Esophagus squamous epithelium (tissue), 5 donors: ENCODE measurements at regions not wholly inside any gene's neighbourhood (a gene's known extent, or its start where the extent isn't known, plus 50 kb on each side); places are given as distances from the start of the nearest gene placed in this dataset.

Source experiments
- DNase-seq: peaks from one replicate; lab custom pipeline; 2025; lab: John Stamatoyannopoulos, UW
- H3K27ac ChIP-seq, 4 donors: fragments of 200-600 bp; sonication (generic); one replicate each; pipeline ENCODE4 v1.5.1; 2016 to 2019; ENCODE audit warnings: mild to moderate bottlenecking in 1 of 4
- H3K27me3 ChIP-seq, 4 donors: fragments of 200-600 bp; sonication (generic); 1 replicate in 3 of 4; 2 replicates in 1 of 4; pipeline versions ENCODE4 v1.5.1 to v1.6.0; 2017 to 2021; ENCODE audit warnings: antibody characterized with exemption in 1 of 4
- H3K36me3 ChIP-seq, 3 donors: fragments of 200-600 bp; sonication (generic); one replicate each; pipeline ENCODE4 v1.5.1; 2016 to 2019
- H3K4me1 ChIP-seq, 3 donors: fragments of 200-600 bp; sonication (generic); one replicate each; pipeline ENCODE4 v1.5.1; 2017 to 2019
- H3K4me3 ChIP-seq, 4 donors: fragments of 200-600 bp; sonication (generic); 1 replicate in 3 of 4; 2 replicates in 1 of 4; pipeline ENCODE4 v1.5.1; 2016 to 2019; ENCODE audit warnings: mild to moderate bottlenecking in 2 of 4, moderate library complexity in 1 of 4
- H3K9me3 ChIP-seq, 3 donors: fragments of 200-600 bp; sonication (generic); one replicate each; pipeline ENCODE4 v1.5.1; 2016 to 2019
- CTCF ChIP-seq, 6 experiments: fragments of 450-650 bp in 4 of 6; fragments of 200-600 bp in 2 of 6; sonication (generic) in 2 of 6; IDR thresholded peaks; one replicate each; pipeline ENCODE4 v1.5.1; 2016 to 2019; ENCODE audit warnings: antibody characterized with exemption in 6 of 6, mild to moderate bottlenecking in 4 of 6, moderate library complexity in 4 of 6
- POLR2A ChIP-seq, 4 donors: fragments of 450-650 bp; IDR thresholded peaks; one replicate each; pipeline ENCODE4 v1.6.1; 2017; ENCODE audit warnings: antibody characterized with exemption in 4 of 4, mild to moderate bottlenecking in 4 of 4, moderate library complexity in 3 of 4
- WGBS, 2 donors: methylation state at CpG; one replicate each; pipeline ENCODE4 v1.1.5; 2018; 5-methylcytosine and 5-hydroxymethylcytosine counted together
- intact Hi-C: fragments of 100-400 bp; cut with DNase I; formaldehyde crosslinking; loops from one replicate; pipeline ENCODE4 v1.15.0; 2022
- donor health status: DM: yes; HTN: yes; CAD: no.

GRCh38 chr2:228374741-228375140 is 193.3 kb upstream of the SPHKAP start:
- Histone ChIP-seq H3K4me3 (no peak overlapping the region), H3K9me3 (peaks cover 0 to 15% (median 0%) of the 10 kb centered on the region in 3 donors), H3K4me1 (no peaks in the 10 kb centered on the region), H3K36me3 (no peaks in the 10 kb centered on the region), H3K27ac (no peak overlapping the region), H3K27me3 (no peaks in the 10 kb centered on the region)
- TF ChIP-seq CTCF (IDR thresholded peaks at IDR 0.05) (no peak), POLR2A (IDR thresholded peaks at IDR 0.05) (no peak)
- DNase-seq: no peak
- WGBS, 2 donors: 53 to 62% methylated on average over 3 of the region's 3 CpGs
- intact Hi-C loops: no loop called here

GRCh38 chr2:228373191-228373590 is 191.7 kb upstream of the SPHKAP start:
- WGBS, 2 donors: 50 to 76% methylated on average over 2 of the region's 2 CpGs
- H3K4me1 ChIP-seq: no peaks in the 10 kb centered on the region
- no peaks in the 10 kb centered on the region for H3K27me3 ChIP-seq
- H3K36me3 ChIP-seq: no peaks in the 10 kb centered on the region
- intact Hi-C loops: no loop called here
- no peak for TF ChIP-seq POLR2A (IDR thresholded peaks at IDR 0.05)
- no peak for TF ChIP-seq CTCF (IDR thresholded peaks at IDR 0.05)
- H3K9me3 ChIP-seq: peaks cover 0 to 15% (median 0%) of the 10 kb centered on the region in 3 donors
- H3K4me3 ChIP-seq: no peak overlapping the region
- no peak for DNase-seq
- no peak overlapping the region for H3K27ac ChIP-seq

GRCh38 chr2:228372212-228372611 is 190.7 kb upstream of the SPHKAP start:
- 90 to 100% methylated on average over 2 of the region's 2 CpGs for WGBS, 2 donors
- no peak for DNase-seq

GRCh38 chr2:228369400-228370031 is 188.0 kb upstream of the SPHKAP start:
- WGBS, 2 donors: 78 to 80% methylated on average over 5 of the region's 5 CpGs
- TF ChIP-seq POLR2A (IDR thresholded peaks at IDR 0.05) (no peak), CTCF (IDR thresholded peaks at IDR 0.05) (no peak)

More at GRCh38 chr2:228372212-228372611, 190.7 kb upstream of the SPHKAP start:
- Histone ChIP-seq H3K36me3 (no peaks in the 10 kb centered on the region), H3K4me1 (no peaks in the 10 kb centered on the region), H3K9me3 (peaks cover 0 to 15% (median 0%) of the 10 kb centered on the region in 3 donors), H3K4me3 (no peak overlapping the region), H3K27me3 (no peaks in the 10 kb centered on the region), H3K27ac (no peak overlapping the region)
- intact Hi-C loops: no loop called here
- no peak for TF ChIP-seq CTCF (IDR thresholded peaks at IDR 0.05)
- TF ChIP-seq POLR2A (IDR thresholded peaks at IDR 0.05): no peak

GRCh38 chr2:228367356-228367755 is 185.9 kb upstream of the SPHKAP start:
- intact Hi-C loops: no loop called here
- Histone ChIP-seq H3K4me3 (no peak overlapping the region), H3K27me3 (no peaks in the 10 kb centered on the region), H3K36me3 (no peaks in the 10 kb centered on the region), H3K4me1 (no peaks in the 10 kb centered on the region), H3K27ac (no peak overlapping the region), H3K9me3 (peaks cover 0 to 15% (median 0%) of the 10 kb centered on the region in 3 donors)
- 69 to 70% methylated on average over 2 of the region's 2 CpGs for WGBS, 2 donors
- DNase-seq: no peak
- no peak for TF ChIP-seq POLR2A (IDR thresholded peaks at IDR 0.05)

More at GRCh38 chr2:228369400-228370031, 188.0 kb upstream of the SPHKAP start:
- intact Hi-C loops: no loop called here
- DNase-seq: no peak
- Histone ChIP-seq H3K27me3 (no peaks in the 10 kb centered on the region), H3K36me3 (no peaks in the 10 kb centered on the region), H3K4me1 (no peaks in the 10 kb centered on the region), H3K4me3 (no peak overlapping the region), H3K9me3 (peaks cover 0 to 15% (median 0%) of the 10 kb centered on the region in 3 donors), H3K27ac (no peak overlapping the region)
